SK-N-SH treated with all-trans-retinoic acid at 6 μM for 48 hours (cell line): ENCODE measurements at regions not wholly inside any gene's neighbourhood (a gene's known extent, or its start where the extent isn't known, plus 50 kb on each side); places are given as distances from the start of the nearest gene placed in this dataset.

ENCODE experiments used
- OSR1 ChIP-seq: fragments of 250-450 bp; sonication (Bioruptor Pico); IDR thresholded peaks from 2 replicates; pipeline ENCODE4 v1.8.0; 2022; ENCODE audit warnings: moderate library complexity, mild to moderate bottlenecking, inconsistent platforms
- TCF4 ChIP-seq: fragments of 250-450 bp; sonication (Bioruptor Pico); IDR thresholded peaks from 2 replicates; pipeline ENCODE4 v1.8.0; 2021; ENCODE audit warnings: mild to moderate bottlenecking, moderate library complexity, borderline replicate concordance
- ZFP30 ChIP-seq: fragments of 450-650 bp; formaldehyde crosslinking; IDR thresholded peaks from 2 replicates; pipeline ENCODE4 v1.5.0; 2022; ENCODE audit warnings: mild to moderate bottlenecking, moderate library complexity

DNA sequence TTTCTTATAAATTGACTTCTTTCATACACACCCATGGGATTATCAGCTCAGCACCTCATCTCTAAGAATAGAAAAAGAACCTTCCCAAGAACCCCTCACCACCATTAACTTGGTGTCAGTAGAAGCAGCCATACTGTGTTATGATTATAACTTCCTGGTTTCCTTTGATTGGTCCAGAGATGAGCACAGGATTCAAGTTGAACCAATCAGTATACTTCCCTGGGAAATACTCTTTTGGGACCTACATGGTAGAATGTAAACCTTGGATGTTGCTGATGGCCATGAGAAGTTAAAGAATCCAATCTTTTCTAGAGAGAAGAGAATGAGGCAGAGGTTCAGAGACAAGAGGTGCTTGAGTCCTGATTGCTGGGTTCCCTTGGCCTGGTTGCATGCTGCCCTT lies 190.8 kb downstream of the BMP7 start:
- TF ChIP-seq TCF4 (CRISPR knock-in tag) (no peak), OSR1 (CRISPR knock-in tag) (no peak), ZFP30 (CRISPR knock-in tag) (no peak)
